CD4-positive, alpha-beta T cell treated with Interleukin-4 for 1 hour (primary cell): ENCODE measurements at regions not wholly inside any gene's neighbourhood (a gene's known extent, or its start where the extent isn't known, plus 50 kb on each side); places are given as distances from the start of the nearest gene placed in this dataset.
"Not testable (repeated sequence)": the region's sequence is repeated elsewhere in the genome, so short reads cannot be mapped to it uniquely, and the experiment has no call there.

ENCODE experiments used
- DNase-seq, 2 donors: peaks; one replicate each; pipeline ENCODE4 v3.0.0-alpha.2; 2020 to 2022

DNA sequence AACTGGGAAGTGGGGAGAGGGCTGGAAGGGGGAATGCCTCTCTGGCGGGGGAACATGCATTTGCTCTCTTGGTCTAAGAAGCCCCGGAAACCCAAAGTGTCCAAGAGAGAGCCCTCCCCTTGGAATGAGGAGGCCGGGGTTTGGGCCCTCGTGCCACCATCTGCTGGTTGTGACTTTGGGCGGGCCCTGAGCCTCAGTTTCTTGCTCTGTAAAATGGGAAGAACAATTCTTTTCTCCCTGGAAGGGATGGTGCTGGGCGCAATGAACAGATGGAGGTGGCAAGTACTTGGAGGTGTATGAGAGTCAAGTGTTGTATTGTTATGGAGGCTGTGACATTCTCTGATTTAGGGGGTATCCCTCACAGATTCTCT is 69.9 kb upstream of the TARDBP start:
- no peak for DNase-seq

DNA sequence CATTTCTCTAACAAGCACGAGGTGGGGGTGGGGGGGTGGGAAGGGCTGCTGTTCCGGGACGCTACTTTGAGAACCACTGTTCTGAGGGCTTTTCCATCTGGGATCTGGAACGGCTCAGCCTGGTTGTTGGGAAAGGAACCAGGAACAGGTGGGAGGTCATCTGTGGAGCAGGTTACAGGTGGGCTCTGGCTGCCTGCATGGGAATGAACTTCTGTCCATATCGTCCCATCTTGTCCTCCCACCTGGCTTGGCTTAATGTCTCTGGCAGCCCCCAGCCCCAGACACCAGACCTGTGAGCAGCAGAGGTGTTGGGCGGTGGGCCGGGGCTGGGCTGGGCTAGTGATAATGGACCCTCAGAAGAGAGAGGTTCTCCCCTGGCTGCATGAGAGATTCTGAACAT is 69.4 kb upstream of the TARDBP start:
- no peak for DNase-seq

DNA sequence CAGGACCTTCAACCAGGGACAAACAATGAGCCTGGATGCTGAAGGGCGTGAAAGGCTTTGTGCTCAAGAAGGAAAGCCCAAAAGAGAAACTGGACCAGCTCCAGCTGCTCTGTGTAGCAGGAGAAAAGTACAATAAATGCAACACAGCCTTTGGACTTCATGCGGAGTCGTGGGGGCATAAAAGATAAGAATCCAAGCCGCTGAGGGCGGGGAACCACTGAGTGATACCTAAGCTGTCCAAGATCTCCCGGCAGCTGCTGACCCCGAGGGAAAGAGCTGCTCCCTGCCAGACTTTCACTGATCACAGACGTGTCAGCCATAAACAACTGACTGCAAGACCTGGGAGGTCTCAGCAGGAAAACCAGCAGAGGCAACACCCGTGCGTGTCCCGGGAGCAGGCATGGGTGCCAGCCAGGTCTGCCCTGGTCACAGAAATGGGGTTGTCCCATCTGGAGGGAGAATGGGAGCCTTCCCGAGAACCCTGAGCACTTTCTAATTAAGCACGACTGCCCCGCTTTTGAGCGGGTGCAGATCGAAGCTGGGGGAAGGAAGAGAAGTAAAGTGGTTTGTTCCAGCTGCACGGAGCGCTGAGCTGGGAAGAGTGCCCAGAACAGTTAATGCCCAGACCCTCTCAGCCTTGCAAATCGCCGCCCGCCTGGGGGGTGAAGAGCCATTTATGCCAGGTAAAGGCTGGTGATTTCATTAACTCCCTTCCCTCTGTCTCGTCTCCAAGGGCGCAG is 68.3 kb upstream of the TARDBP start:
- DNase-seq = no peak

- no peak for DNase-seq
Observed at GRCh38 chr1:10945991-10946509, 66.4 kb upstream of the TARDBP start.

- DNase-seq = no peak
Observed at GRCh38 chr1:10947181-10947580, 65.3 kb upstream of the TARDBP start.

- DNase-seq = no peak
Observed at GRCh38 chr1:10947691-10948462, 64.6 kb upstream of the TARDBP start.

DNA sequence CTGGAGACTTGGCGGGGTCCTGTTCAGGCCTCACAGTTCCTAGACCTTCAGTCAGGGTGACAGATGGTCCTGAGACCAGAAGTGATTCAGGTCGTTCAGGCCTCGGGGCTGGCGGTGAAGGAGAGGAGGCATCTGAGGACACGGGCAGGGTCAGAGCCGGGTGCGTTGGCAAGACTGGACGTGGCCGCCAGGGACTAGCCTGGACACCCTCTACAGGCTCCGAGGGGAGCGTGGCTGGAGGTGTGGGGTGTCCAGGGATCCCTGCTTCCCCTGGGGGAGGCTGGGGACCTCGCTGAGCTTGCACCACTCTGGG is 64.0 kb upstream of the TARDBP start:
- no peak for DNase-seq

GRCh38 chr1:10950316-10951172 is 61.9 kb upstream of the TARDBP start:
- DNase-seq = no peak

GRCh38 chr1:10951298-10951697 is 61.2 kb upstream of the TARDBP start:
- DNase-seq = not testable (repeated sequence)

DNA sequence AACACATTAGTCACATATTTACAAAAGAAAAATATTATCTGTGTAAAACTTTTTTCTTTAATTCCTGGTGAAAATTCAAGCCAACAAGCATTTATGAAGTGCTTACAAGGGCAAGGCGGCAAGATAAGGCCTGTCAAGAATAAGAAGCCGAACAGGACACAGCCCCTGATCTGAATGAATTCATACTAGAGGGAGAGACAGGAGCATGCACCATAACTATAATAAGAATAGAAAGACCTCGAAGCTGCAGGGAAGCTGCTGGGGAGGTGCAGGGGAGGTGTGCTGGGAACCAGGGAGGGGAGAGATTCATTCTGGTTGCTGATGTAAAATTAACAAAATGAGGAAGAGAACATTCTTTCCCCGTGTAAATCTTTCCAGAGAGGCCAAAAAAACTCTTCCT is 60.5 kb upstream of the TARDBP start:
- DNase-seq = no peak

DNA sequence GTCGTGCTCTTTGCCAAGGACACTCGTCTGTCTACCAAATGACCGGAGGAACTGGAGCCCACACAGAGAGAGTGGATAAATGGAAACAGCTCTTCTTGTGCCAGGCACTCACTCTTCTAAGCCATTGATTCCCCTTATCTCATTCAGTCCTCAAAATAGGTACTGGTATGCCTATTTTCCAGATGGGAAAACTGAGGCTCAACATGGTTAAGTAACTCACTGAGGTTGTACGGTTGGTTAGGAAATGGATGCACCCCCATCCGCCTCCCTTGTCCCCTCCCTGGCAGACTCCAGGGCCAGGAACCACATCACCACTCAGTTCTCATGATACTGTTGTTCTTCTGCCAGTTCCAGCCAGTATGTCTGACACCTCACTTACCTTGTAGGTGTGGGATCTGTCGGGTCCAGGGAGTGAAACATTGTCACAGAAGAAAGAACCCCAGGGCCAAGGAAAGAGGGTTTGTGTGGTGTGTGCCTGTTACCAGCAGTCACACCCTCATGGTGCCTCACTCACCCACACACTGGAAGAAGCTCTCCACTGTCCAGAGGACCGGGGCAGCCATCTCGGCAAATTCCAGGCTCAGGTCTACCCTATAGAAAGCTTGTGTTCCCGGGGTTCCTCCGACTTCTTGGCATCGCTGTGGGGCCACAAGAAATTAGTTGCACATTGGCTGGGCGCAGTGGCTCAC is 58.8 kb upstream of the TARDBP start:
- no peak for DNase-seq

- DNase-seq = no peak
Observed at GRCh38 chr1:10957133-10957532, 55.3 kb upstream of the TARDBP start.

DNA sequence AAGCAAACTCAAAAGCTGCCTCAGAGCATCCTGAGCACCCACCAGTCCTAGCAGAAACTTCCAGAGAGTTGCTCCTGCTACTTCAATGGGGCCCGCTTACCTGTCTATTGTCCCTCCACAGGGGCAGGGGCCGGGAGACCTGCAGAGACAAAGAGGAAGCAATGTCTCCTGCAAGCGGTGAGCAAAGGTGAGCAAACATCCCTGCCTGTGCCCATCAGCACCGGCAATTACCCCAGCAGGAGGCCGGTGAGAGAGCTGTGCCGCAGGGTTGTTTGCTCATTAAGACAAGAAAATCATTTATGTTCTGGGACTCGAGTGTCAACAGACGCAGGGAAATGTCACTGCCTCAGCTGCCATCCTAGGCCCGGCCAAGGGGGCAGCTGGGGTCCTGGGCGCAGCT is 53.8 kb upstream of the TARDBP start:
- no peak for DNase-seq

DNA sequence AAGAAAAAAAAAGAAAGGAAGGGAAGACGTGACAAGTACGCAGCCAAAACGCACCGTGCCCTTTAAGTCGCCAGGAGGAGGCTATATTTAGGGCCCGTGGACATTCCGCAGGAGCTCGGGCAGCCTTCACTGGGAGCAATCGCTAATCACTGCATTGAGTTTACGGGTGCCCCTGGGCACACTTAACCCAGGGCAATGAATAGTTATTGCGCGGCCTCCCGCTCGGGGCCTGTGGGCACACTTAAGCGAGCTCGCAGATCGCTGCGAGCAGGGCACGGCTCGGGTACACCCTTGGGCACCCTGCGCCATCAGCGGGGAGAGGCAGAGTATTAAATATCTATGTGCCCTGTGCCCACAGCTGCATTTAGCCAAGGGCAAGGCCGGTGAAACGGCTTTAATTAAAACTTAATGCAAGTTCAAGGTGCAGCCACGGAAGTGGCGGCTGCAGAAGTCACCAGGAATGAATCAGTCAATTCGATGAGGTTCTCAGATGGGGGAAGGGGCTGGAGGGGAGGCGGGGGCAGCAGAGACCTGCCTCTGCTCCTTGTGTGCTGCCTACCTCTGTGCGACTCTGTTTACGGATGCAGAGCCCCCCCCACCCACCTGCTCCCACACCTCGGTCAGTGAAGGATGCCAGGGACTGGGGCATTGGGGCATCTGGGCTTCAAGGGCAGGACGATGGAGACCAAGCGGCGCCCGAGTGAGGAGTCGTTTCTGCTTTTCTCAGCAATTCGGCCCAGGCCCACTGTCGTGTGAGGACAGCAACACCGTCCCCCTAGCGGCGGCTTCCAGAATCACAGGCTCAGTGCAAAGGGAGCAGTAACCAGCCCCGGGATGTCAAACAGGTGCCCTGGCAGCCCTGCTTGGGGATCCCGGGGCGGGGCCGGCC is 51.8 kb upstream of the TARDBP start:
- DNase-seq = peak; percentile 77 to 78

DNA sequence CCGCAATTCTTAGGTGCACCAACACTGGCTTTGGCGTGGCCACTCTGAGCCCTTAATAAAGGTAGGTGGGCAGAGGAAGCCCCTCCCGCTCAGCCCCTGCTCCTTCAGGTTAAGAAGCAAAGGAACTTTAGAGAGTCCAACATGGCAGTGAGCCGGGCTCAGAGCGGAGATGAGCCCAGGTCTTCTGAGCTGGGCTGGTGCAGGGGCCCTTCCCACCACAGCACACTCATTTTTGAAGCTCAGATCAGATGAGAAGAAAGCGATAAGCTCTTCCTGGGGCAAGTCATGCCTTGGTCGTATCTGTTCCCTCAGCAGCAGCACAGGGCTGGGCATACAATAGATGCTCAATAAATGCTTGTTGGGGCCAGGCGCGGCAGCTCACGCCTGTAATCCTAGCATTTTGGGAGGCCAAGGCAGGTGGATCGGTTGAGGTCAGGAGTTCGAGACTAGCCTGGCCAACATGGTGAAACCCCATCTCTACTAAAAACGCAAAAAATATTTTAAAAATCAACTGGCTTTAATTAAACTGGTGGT is 51.1 kb upstream of the TARDBP start:
- no peak for DNase-seq

GRCh38 chr1:10962483-10962882 is 50.0 kb upstream of the TARDBP start:
- no peak for DNase-seq
